Adrenal gland (tissue), 9 donors: ENCODE measurements at regions not wholly inside any gene's neighbourhood (a gene's known extent, or its start where the extent isn't known, plus 50 kb on each side); places are given as distances from the start of the nearest gene placed in this dataset.

Source experiments
- DNase-seq, 7 donors: peaks; one replicate each; pipeline ENCODE4 v3.0.0-alpha.2; 2019 to 2020
- H3K27ac ChIP-seq, 5 donors: fragments of 200-600 bp; sonication (generic) in 4 of 5; 1 replicate in 3 of 5; 2 replicates in 2 of 5; pipeline versions ENCODE4 v1.5.1 to v1.8.0; 2016 to 2020; ENCODE audit warnings: mild to moderate bottlenecking in 1 of 5
- H3K27me3 ChIP-seq: fragments of 200-600 bp; 2 replicates; pipeline ENCODE4 v1.8.0; 2021
- H3K36me3 ChIP-seq, 2 donors: fragments of 200-600 bp; replicated peaks in 1 of 2; 1 replicate in 1 of 2; 2 replicates in 1 of 2; pipeline versions ENCODE4 v1.5.1 to v1.8.0; 2018 to 2022
- H3K4me1 ChIP-seq, 2 donors: fragments of 200-600 bp; replicated peaks in 1 of 2; 1 replicate in 1 of 2; 2 replicates in 1 of 2; pipeline versions ENCODE4 v1.5.1 to v1.8.0; 2018 to 2021
- H3K4me3 ChIP-seq, 4 donors: fragments of 200-600 bp; sonication (generic) in 3 of 4; one replicate each; pipeline ENCODE4 v1.5.1; 2016 to 2018
- H3K9me3 ChIP-seq, 3 donors: fragments of 200-600 bp; sonication (generic) in 1 of 3; replicated peaks in 1 of 3; 1 replicate in 2 of 3; 2 replicates in 1 of 3; pipeline versions ENCODE4 v1.5.1 to v1.8.0; 2016 to 2021
- POLR2A ChIP-seq, 2 donors: fragments of 450-650 bp; IDR thresholded peaks; one replicate each; pipeline ENCODE4 v1.6.1; 2017; ENCODE audit warnings: antibody characterized with exemption in 2 of 2, mild to moderate bottlenecking in 2 of 2, moderate library complexity in 1 of 2
- WGBS, 4 donors: extraction: QIAGEN DNeasy Blood & Tissue Kit in 2 of 4; methylation state at CpG; one replicate each; pipeline versions ENCODE4 v1.1.5 to v1.1.7; 2013 to 2017; 5-methylcytosine and 5-hydroxymethylcytosine counted together
- intact Hi-C, 2 donors: fragments of 100-400 bp; cut with DNase I; formaldehyde crosslinking; loops; one replicate each; pipeline versions ENCODE4 v1.14.1 to v1.15.0; 2022 to 2023
- TF ChIP-seq, protein P1 (sequence below), 6 experiments: fragments of 450-650 bp in 4 of 6; fragments of 200-600 bp in 2 of 6; sonication (generic) in 1 of 6; IDR thresholded peaks; 1 replicate in 5 of 6; 2 replicates in 1 of 6; pipeline versions ENCODE4 v1.5.1 to v1.8.0; 2016 to 2021; ENCODE audit warnings: antibody characterized with exemption in 6 of 6, mild to moderate bottlenecking in 2 of 6, moderate library complexity in 1 of 6
- donor health status: healthy with polysubstance abuse.
- donor health status: Bipolar disorder and iron deficiency.
- donor health status: DM: yes; HTN: yes; CAD: no.
- donor health status: DM: no; HTN: no; CAD: no.
- donor health status: DM: no; HTN: no; CAD: no.

DNA sequence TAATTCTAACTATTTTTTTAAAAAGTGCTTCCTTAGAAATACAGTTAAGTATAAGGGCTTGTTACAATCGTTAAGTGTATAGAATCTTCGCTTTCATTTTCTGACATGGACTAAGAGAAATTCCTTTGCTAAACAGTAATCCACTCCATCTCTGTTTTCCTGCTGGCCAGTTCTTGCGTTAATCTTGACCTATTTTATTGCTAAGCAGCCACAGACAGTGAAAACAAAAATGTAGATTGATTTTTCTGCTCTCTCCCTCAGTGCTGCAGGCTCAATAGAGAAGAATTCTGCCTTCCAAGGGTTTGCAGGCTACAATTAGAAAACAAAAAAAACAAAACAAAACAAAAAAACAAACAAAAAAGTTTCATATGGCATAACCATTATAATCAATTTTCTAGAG lies 310.4 kb upstream of the ADARB2 start:
- TF ChIP-seq, protein P1, sequence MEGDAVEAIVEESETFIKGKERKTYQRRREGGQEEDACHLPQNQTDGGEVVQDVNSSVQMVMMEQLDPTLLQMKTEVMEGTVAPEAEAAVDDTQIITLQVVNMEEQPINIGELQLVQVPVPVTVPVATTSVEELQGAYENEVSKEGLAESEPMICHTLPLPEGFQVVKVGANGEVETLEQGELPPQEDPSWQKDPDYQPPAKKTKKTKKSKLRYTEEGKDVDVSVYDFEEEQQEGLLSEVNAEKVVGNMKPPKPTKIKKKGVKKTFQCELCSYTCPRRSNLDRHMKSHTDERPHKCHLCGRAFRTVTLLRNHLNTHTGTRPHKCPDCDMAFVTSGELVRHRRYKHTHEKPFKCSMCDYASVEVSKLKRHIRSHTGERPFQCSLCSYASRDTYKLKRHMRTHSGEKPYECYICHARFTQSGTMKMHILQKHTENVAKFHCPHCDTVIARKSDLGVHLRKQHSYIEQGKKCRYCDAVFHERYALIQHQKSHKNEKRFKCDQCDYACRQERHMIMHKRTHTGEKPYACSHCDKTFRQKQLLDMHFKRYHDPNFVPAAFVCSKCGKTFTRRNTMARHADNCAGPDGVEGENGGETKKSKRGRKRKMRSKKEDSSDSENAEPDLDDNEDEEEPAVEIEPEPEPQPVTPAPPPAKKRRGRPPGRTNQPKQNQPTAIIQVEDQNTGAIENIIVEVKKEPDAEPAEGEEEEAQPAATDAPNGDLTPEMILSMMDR (IDR thresholded peaks at IDR 0.05) = no peak
- no peak for TF ChIP-seq POLR2A (IDR thresholded peaks at IDR 0.05)
- no peak overlapping the region for H3K4me3 ChIP-seq
- WGBS, 4 donors = 54 to 63% (median 59%) methylated on average over 3 of the region's 3 CpGs

DNA sequence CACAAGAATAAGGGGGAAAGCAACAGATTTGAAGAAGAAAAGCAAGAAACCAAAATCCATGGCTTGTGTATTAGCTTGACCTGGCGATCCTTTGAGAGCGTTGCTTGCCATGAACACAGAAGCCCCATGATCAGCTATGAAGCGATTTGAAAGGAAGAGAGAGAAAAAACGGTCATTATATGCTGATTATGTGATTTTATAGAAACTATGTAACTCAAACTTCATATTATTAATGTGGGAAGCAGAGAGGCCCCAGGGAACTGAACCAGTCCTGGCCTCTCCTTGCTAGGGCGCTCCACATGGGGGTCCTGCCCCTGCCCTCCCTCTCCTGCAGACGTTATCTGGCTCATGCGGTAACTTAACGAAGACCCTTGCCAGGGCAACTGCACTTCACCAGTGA lies 306.1 kb upstream of the ADARB2 start:
- Histone ChIP-seq H3K4me3 (no peak overlapping the region), H3K27ac (no peak overlapping the region), H3K36me3 (no peaks in the 10 kb centered on the region), H3K9me3 (no peaks in the 10 kb centered on the region), H3K27me3 (no peaks in the 10 kb centered on the region), H3K4me1 (no peaks in the 10 kb centered on the region)
- intact Hi-C loops = no loop called here
- TF ChIP-seq, protein P1 (IDR thresholded peaks at IDR 0.05) = no peak
- TF ChIP-seq POLR2A (IDR thresholded peaks at IDR 0.05) = no peak
- DNase-seq = no peak
- 74 to 82% (median 78%) methylated on average over 8 of the region's 8 CpGs for WGBS, 4 donors

More for the DNA sequence above, 310.4 kb upstream of the ADARB2 start:
- Histone ChIP-seq H3K27me3 (no peaks in the 10 kb centered on the region), H3K4me1 (no peaks in the 10 kb centered on the region), H3K27ac (no peak overlapping the region), H3K9me3 (no peaks in the 10 kb centered on the region), H3K36me3 (no peaks in the 10 kb centered on the region)
- no peak for DNase-seq
- intact Hi-C loops = no loop called here

DNA sequence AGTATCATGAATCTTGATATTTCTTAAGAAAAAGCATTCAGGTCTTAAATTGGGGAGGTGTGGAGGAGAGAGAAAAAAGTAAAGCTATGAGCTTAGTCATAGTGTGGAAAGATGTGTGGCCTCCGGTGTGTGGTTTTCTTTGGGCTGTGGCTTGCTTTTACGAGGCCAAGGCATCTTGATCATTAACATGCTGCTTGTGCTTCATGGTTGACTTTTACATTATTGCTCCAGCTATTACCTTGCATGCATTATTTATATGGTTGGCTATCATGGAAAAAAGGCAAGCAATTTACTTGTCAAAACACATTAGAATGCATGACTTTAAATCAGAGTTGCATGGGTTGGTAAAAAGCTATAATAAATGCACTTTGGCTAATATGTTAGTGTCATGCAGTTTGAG lies 300.7 kb upstream of the ADARB2 start:
- intact Hi-C loops = no loop called here
- H3K27me3 ChIP-seq = no peaks in the 10 kb centered on the region
- no peak for DNase-seq
- TF ChIP-seq POLR2A (IDR thresholded peaks at IDR 0.05) = no peak
- TF ChIP-seq, protein P1 (IDR thresholded peaks at IDR 0.05) = no peak
- H3K4me3 ChIP-seq = no peak overlapping the region
- H3K9me3 ChIP-seq = no peaks in the 10 kb centered on the region
- H3K36me3 ChIP-seq = no peaks in the 10 kb centered on the region
- no peak overlapping the region for H3K27ac ChIP-seq
- 67 to 82% (median 74%) methylated on average over 2 of the region's 2 CpGs for WGBS, 4 donors
- H3K4me1 ChIP-seq = no peaks in the 10 kb centered on the region

DNA sequence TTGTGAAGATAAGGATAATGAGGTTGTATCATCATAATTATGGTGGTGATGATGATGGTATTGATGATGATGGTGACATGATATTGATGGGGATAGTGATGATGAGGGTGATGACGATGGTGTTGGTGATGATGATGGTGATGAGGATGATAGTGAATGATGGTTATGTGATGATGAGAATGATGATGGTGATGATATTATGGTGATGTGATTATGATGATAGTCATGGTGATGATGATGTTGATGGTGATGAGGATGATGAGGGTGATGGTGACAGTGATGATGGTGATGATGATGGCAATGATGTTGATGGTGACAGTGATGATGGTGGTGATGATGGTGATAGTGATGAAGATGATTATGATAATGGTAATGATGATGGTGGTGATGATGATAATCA lies 299.9 kb upstream of the ADARB2 start:
- Histone ChIP-seq H3K4me1 (no peaks in the 10 kb centered on the region), H3K9me3 (no peaks in the 10 kb centered on the region), H3K36me3 (no peaks in the 10 kb centered on the region), H3K27ac (no peak overlapping the region), H3K4me3 (no peak overlapping the region), H3K27me3 (no peaks in the 10 kb centered on the region)
- TF ChIP-seq, protein P1 (IDR thresholded peaks at IDR 0.05) = no peak
- DNase-seq = no peak
- intact Hi-C loops = no loop called here
- 81 to 89% (median 84%) methylated on average over 1 of the region's 1 CpG for WGBS, 4 donors
